ENCODE measurements at regions not wholly inside any gene's neighbourhood (a gene's known extent, or its start where the extent isn't known, plus 50 kb on each side); places are given as distances from the start of the nearest gene placed in this dataset.

DNA sequence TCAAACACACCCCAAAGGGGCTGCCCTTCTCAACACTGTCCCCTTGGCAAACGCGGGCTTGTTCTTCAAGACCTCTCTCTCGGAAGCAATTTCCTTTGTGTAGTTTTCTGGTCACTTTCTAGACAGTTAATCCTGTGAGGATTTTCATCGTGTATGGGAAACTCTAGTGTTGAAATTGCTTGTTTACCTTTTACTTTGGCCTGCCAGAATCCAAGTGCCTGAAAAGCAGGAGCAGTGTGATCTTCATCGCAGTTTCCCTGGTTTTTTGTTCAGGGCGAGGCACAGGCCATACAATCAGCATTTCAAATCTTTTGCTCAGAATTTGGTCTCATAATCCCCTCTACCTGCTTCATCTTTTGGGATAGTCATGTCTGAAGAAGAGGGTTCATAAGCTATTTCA, 115.7 kb upstream of the C9orf72 start:
- TF ChIP-seq, protein P1, sequence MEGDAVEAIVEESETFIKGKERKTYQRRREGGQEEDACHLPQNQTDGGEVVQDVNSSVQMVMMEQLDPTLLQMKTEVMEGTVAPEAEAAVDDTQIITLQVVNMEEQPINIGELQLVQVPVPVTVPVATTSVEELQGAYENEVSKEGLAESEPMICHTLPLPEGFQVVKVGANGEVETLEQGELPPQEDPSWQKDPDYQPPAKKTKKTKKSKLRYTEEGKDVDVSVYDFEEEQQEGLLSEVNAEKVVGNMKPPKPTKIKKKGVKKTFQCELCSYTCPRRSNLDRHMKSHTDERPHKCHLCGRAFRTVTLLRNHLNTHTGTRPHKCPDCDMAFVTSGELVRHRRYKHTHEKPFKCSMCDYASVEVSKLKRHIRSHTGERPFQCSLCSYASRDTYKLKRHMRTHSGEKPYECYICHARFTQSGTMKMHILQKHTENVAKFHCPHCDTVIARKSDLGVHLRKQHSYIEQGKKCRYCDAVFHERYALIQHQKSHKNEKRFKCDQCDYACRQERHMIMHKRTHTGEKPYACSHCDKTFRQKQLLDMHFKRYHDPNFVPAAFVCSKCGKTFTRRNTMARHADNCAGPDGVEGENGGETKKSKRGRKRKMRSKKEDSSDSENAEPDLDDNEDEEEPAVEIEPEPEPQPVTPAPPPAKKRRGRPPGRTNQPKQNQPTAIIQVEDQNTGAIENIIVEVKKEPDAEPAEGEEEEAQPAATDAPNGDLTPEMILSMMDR (IDR thresholded peaks at IDR 0.05): no peak
- no peak for TF ChIP-seq POLR2A (IDR thresholded peaks at IDR 0.05)
